Transverse colon (tissue), 4 donors: ENCODE measurements at regions not wholly inside any gene's neighbourhood (a gene's known extent, or its start where the extent isn't known, plus 50 kb on each side); places are given as distances from the start of the nearest gene placed in this dataset.

Source experiments
- DNase-seq: peaks from one replicate; pipeline ENCODE4 v3.0.0-alpha.2; 2019
- H3K27ac ChIP-seq, 4 donors: fragments of 200-600 bp; sonication (generic); 2 replicates each; pipeline ENCODE4 v1.5.1; 2016 to 2018; ENCODE audit warnings: inconsistent platforms in 4 of 4
- H3K27me3 ChIP-seq: fragments of 200-600 bp; sonication (generic); 2 replicates; pipeline ENCODE4 v1.5.1; 2017; ENCODE audit warnings: inconsistent platforms
- H3K36me3 ChIP-seq, 4 donors: fragments of 200-600 bp; sonication (generic); 2 replicates each; pipeline ENCODE4 v1.5.1; 2017 to 2019; ENCODE audit warnings: inconsistent platforms in 4 of 4
- H3K4me1 ChIP-seq, 4 donors: fragments of 200-600 bp; sonication (generic); 2 replicates each; pipeline ENCODE4 v1.5.1; 2017 to 2020; ENCODE audit warnings: inconsistent platforms in 4 of 4
- H3K4me3 ChIP-seq, 4 donors: fragments of 200-600 bp; sonication (generic); 1 replicate in 1 of 4; 2 replicates in 3 of 4; pipeline versions ENCODE4 v1.5.1 to v1.6.1; 2017 to 2019; ENCODE audit warnings: inconsistent platforms in 4 of 4
- H3K9me3 ChIP-seq, 2 donors: fragments of 200-600 bp; sonication (generic); 2 replicates each; pipeline ENCODE4 v1.5.1; 2017 to 2019; ENCODE audit warnings: inconsistent platforms in 2 of 2
- CTCF ChIP-seq, 5 experiments: fragments of 200-600 bp in 3 of 5; fragments of 450-650 bp in 2 of 5; sonication (generic) in 3 of 5; IDR thresholded peaks; 1 replicate in 2 of 5; 2 replicates in 3 of 5; pipeline ENCODE4 v1.5.1; 2016 to 2017; ENCODE audit warnings: antibody characterized with exemption in 5 of 5, inconsistent platforms in 3 of 5, mild to moderate bottlenecking in 2 of 5, moderate library complexity in 1 of 5
- EP300 ChIP-seq: sonication (generic); formaldehyde crosslinking; IDR thresholded peaks from one replicate; pipeline ENCODE4 v1.6.1; 2017; ENCODE audit warnings: antibody characterized with exemption, low read depth
- POLR2A ChIP-seq: fragments of 450-650 bp; IDR thresholded peaks from one replicate; pipeline ENCODE4 v1.6.1; 2016; ENCODE audit warnings: antibody characterized with exemption, mild to moderate bottlenecking, moderate library complexity
- POLR2AphosphoS5 ChIP-seq, 3 donors: sonication (generic); formaldehyde crosslinking; IDR thresholded peaks; one replicate each; pipeline ENCODE4 v1.6.1; 2016; ENCODE audit warnings: antibody characterized with exemption in 3 of 3
- WGBS, 2 donors: methylation state at CpG; one replicate each; pipeline ENCODE4 v1.1.5; 2018; ENCODE audit warnings: low coverage in 1 of 2; 5-methylcytosine and 5-hydroxymethylcytosine counted together
- in situ Hi-C, 4 donors: fragments of 200-750 bp; cut with MboI; loops; one replicate each; pipeline versions ENCODE4 v1.15.0 to v1.15.1; 2017; ENCODE audit warnings: low sequenced_read_pairs in 3 of 4, low pct_ligation_motif_present in 1 of 4, low pct_unique_long_range_greater_than_20kb in 1 of 4
- intact Hi-C: fragments of 100-400 bp; cut with DNase I; formaldehyde crosslinking; loops from one replicate; pipeline ENCODE4 v1.15.1; 2023; ENCODE audit warnings: low total_unique reads

GRCh38 chr12:9335867-9336266 lies 127.7 kb upstream of the PZP start:
- in situ Hi-C loops: loop anchor here in 3 of 4 donors (10.0 to 25.0 kb wide), 5 partner anchors 151 to 376 kb away; partner anchors contain the start of gene KLRB1 (in 1 of the 3)
- intact Hi-C loops: no loop called here
- Histone ChIP-seq H3K27me3 (no peaks in the 10 kb centered on the region), H3K27ac (no peak overlapping the region), H3K4me3 (no peak overlapping the region), H3K36me3 (no peaks in the 10 kb centered on the region), H3K9me3 (no peaks in the 10 kb centered on the region), H3K4me1 (no peaks in the 10 kb centered on the region)
- WGBS, 2 donors: 65% methylated on average over 5 of the region's 5 CpGs; no CpG with 5 or more reads in 1 of the 2 donors
- DNase-seq: no peak
- no peak for TF ChIP-seq POLR2A
- no peak for TF ChIP-seq POLR2AphosphoS5 (IDR thresholded peaks at IDR 0.05)
- TF ChIP-seq EP300: no peak
- no peak for TF ChIP-seq CTCF (IDR thresholded peaks at IDR 0.05)

GRCh38 chr12:9334964-9335363 lies 126.8 kb upstream of the PZP start:
- no peak for DNase-seq
- whole genome bisulfite sequencing, 2 donors: 88% methylated on average over 5 of the region's 5 CpGs; no CpG with 5 or more reads in 1 of the 2 donors
- Histone ChIP-seq H3K9me3 (no peaks in the 10 kb centered on the region), H3K36me3 (no peaks in the 10 kb centered on the region), H3K27me3 (no peaks in the 10 kb centered on the region), H3K4me3 (no peak overlapping the region), H3K4me1 (no peaks in the 10 kb centered on the region), H3K27ac (no peak overlapping the region)
- in situ Hi-C loops: loop anchor here in 3 of 4 donors (10.0 to 25.0 kb wide), 5 partner anchors 152 to 377 kb away; partner anchors contain the start of gene KLRB1 (in 1 of the 3)
- TF ChIP-seq POLR2AphosphoS5 (IDR thresholded peaks at IDR 0.05): no peak
- no peak for TF ChIP-seq CTCF (IDR thresholded peaks at IDR 0.05)
- TF ChIP-seq POLR2A: no peak
- no peak for TF ChIP-seq EP300
- intact Hi-C loops: no loop called here

- in situ Hi-C loops: loop anchor here in 3 of 4 donors (10.0 to 25.0 kb wide), 5 partner anchors 153 to 378 kb away; partner anchors contain the start of gene KLRB1 (in 1 of the 3)
- Histone ChIP-seq H3K27ac (no peak overlapping the region), H3K36me3 (no peaks in the 10 kb centered on the region), H3K4me3 (no peak overlapping the region), H3K4me1 (no peaks in the 10 kb centered on the region), H3K9me3 (no peaks in the 10 kb centered on the region), H3K27me3 (no peaks in the 10 kb centered on the region)
- no peak for TF ChIP-seq EP300
- TF ChIP-seq POLR2AphosphoS5 (IDR thresholded peaks at IDR 0.05): no peak
- no peak for TF ChIP-seq POLR2A
- no peak for DNase-seq
- WGBS, 2 donors: 59 to 80% methylated on average over 3 to 12 of the region's 12 CpGs
- intact Hi-C loops: no loop called here
These were observed 126.0 kb upstream of the PZP start for GRCh38 chr12:9334041-9334692.

GRCh38 chr12:9333161-9333560 lies 125.0 kb upstream of the PZP start:
- intact Hi-C loops: no loop called here
- TF ChIP-seq CTCF (IDR thresholded peaks at IDR 0.05): no peak
- DNase-seq: no peak
- Histone ChIP-seq H3K27me3 (no peaks in the 10 kb centered on the region), H3K36me3 (no peaks in the 10 kb centered on the region), H3K4me1 (no peaks in the 10 kb centered on the region), H3K4me3 (no peak overlapping the region), H3K9me3 (no peaks in the 10 kb centered on the region), H3K27ac (no peak overlapping the region)
- 99% methylated on average over 4 of the region's 4 CpGs; no CpG with 5 or more reads in 1 of the 2 donors for WGBS, 2 donors
- in situ Hi-C loops: loop anchor here in 3 of 4 donors (10.0 to 25.0 kb wide), 5 partner anchors 154 to 379 kb away; partner anchors contain the start of gene KLRB1 (in 1 of the 3)
